A673 (cell line): ENCODE measurements at regions not wholly inside any gene's neighbourhood (a gene's known extent, or its start where the extent isn't known, plus 50 kb on each side); places are given as distances from the start of the nearest gene placed in this dataset.

Experiments
- CTCF ChIP-seq: fragments of 300-800, 200-600 bp; sonication (generic); conservative IDR thresholded peaks from 2 replicates; pipeline ENCODE4 v1.5.1; 2017; ENCODE audit warnings: low read depth, mild to moderate bottlenecking, antibody characterized with exemption, low read length, moderate library complexity, mixed read lengths
- EZH2 ChIP-seq: fragments of 200-600 bp; sonication (generic); IDR thresholded peaks from 2 replicates; pipeline ENCODE4 v1.6.1; 2017; ENCODE audit warnings: borderline replicate concordance, low read depth, mild to moderate bottlenecking, mixed read lengths, antibody characterized with exemption, low read length; ENCODE audit not compliant: poor library complexity, severe bottlenecking

- TF ChIP-seq CTCF (no peak), EZH2 (no peak)
Measured at GRCh38 chr22:49608660-49609059, 219.0 kb downstream of the BRD1 start.
